HepG2 (cell line): ENCODE measurements at regions not wholly inside any gene's neighbourhood (a gene's known extent, or its start where the extent isn't known, plus 50 kb on each side); places are given as distances from the start of the nearest gene placed in this dataset.

Experiments used
- ATAC-seq: fragments of 200-7000 bp; cut with Tn5 transposase; 3 replicates; pipeline ENCODE4 v1.9.1; 2020; ENCODE audit warnings: mild to moderate bottlenecking, moderate library complexity
- BruUV-seq: library from RNA; stranded (reverse); fragments of 400-500 nt; replicated peaks from 2 replicates; lab custom pipeline; 2021; lab: Mats Ljungman, UMichigan
- CTCF ChIA-PET: fragments of 300-600 bp; formaldehyde crosslinking; extraction: SDS; loops from one replicate; lab custom pipeline; 2021; ENCODE audit warnings: low total read pairs, inconsistent platforms, low intra/inter-chr PET ratio; lab: Yijun Ruan, JAX
- POLR2A ChIA-PET: fragments of 350-600 bp; sonication (Branson Sonifier 250); formaldehyde crosslinking; loops from one replicate; lab custom pipeline; 2020; ENCODE audit warnings: antibody characterized with exemption, inconsistent platforms; lab: Yijun Ruan, JAX
- DNase-seq: peaks from one replicate; pipeline ENCODE4 v3.0.0-alpha.2; 2015; ENCODE audit warnings: low spot score
- FAIRE-seq: peaks from 3 replicates; lab custom pipeline; 2011; peaks lifted over from hg19 to GRCh38; lab: Jason Lieb, UNC
- H2AFZ ChIP-seq: one replicate; pipeline ENCODE4 v1.6.1; 2011; ENCODE audit warnings: low read length, inconsistent platforms
- H3K27ac ChIP-seq: fragments of 300-600 bp; 3 replicates; pipeline ENCODE4 v1.8.0; 2011; ENCODE audit warnings: mixed run types, mild to moderate bottlenecking, mixed read lengths, low read length, inconsistent platforms; ENCODE audit not compliant: insufficient read depth; ENCODE audit errors: extremely low read length
- H3K27me3 ChIP-seq, 2 experiments: fragments of 200-600 bp in 1 of 2; 2 replicates in 1 of 2; 3 replicates in 1 of 2; pipeline versions ENCODE4 v1.6.0 to v1.8.0; 2011; ENCODE audit warnings: low read length in 2 of 2, mild to moderate bottlenecking in 2 of 2, moderate library complexity in 2 of 2, inconsistent platforms in 1 of 2; ENCODE audit not compliant: insufficient read depth in 2 of 2, control insufficient read depth in 1 of 2
- H3K36me3 ChIP-seq, 2 experiments: fragments of 200-600 bp in 1 of 2; replicated peaks in 1 of 2; 2 replicates in 1 of 2; 3 replicates in 1 of 2; pipeline versions ENCODE4 v1.5.1 to v1.8.0; 2011; ENCODE audit warnings: low read length in 2 of 2, inconsistent platforms in 1 of 2; ENCODE audit not compliant: insufficient read depth in 2 of 2, control insufficient read depth in 1 of 2
- H3K4me1 ChIP-seq: 2 replicates; pipeline ENCODE4 v1.5.1; 2012; ENCODE audit warnings: low read length, inconsistent platforms; ENCODE audit not compliant: insufficient read depth
- H3K4me2 ChIP-seq: 2 replicates; pipeline ENCODE4 v1.6.0; 2011; ENCODE audit warnings: low read depth, low read length, inconsistent platforms
- H3K4me3 ChIP-seq, 3 experiments: fragments of 200-600 bp in 1 of 3; sonication (generic), shearing (Covaris generic) in 1 of 3; replicated peaks in 1 of 3; 2 replicates each; pipeline ENCODE4 v1.5.1; 2011 to 2016; ENCODE audit warnings: low read length in 3 of 3, inconsistent platforms in 2 of 3, low read depth in 2 of 3, mild to moderate bottlenecking in 2 of 3, control low read depth in 1 of 3, mixed read lengths in 1 of 3; ENCODE audit not compliant: insufficient read depth in 1 of 3
- H3K79me2 ChIP-seq: one replicate; pipeline ENCODE4 v1.6.1; 2011; ENCODE audit warnings: low read length, inconsistent platforms; ENCODE audit not compliant: insufficient read depth
- H3K9ac ChIP-seq: 2 replicates; pipeline ENCODE4 v1.6.0; 2011; ENCODE audit warnings: mild to moderate bottlenecking, low read depth, low read length, inconsistent platforms; ENCODE audit not compliant: insufficient read depth
- H3K9me3 ChIP-seq: 2 replicates; pipeline ENCODE4 v1.5.1; 2012; ENCODE audit warnings: mild to moderate bottlenecking, low read length
- H4K20me1 ChIP-seq: 2 replicates; pipeline ENCODE4 v1.6.0; 2011; ENCODE audit warnings: inconsistent platforms, mild to moderate bottlenecking, low read length, moderate library complexity; ENCODE audit not compliant: insufficient read depth
- ATRX ChIP-seq: sonication (generic); formaldehyde crosslinking; IDR thresholded peaks from 2 replicates; pipeline ENCODE4 v1.4.0; 2020; ENCODE audit warnings: missing genetic modification reagents, borderline replicate concordance
- CBFB ChIP-seq: sonication (generic); formaldehyde crosslinking; IDR thresholded peaks from 2 replicates; pipeline ENCODE4 v1.4.0; 2020; ENCODE audit warnings: missing genetic modification reagents
- EP300 ChIP-seq, 3 experiments: sonication (generic) in 1 of 3; formaldehyde crosslinking in 1 of 3; IDR thresholded peaks; 2 replicates each; pipeline versions ENCODE4 v1.5.1 to v1.6.1; 2011 to 2020; ENCODE audit warnings: low read depth in 2 of 3, low read length in 2 of 3, borderline replicate concordance in 1 of 3, improper control_type of control experiment in 1 of 3, mild to moderate bottlenecking in 1 of 3, missing genetic modification reagents in 1 of 3, moderate library complexity in 1 of 3
- FOSL1 ChIP-seq: sonication (generic); formaldehyde crosslinking; IDR thresholded peaks from 2 replicates; pipeline ENCODE4 v1.9.0; 2021; ENCODE audit warnings: missing genetic modification reagents, borderline replicate concordance
- GATAD1 ChIP-seq: IDR thresholded peaks from 2 replicates; pipeline ENCODE4 v1.6.1; 2016; ENCODE audit warnings: missing genetic modification reagents, missing compliant biosample characterization
- GPN1 ChIP-seq: sonication (generic); formaldehyde crosslinking; IDR thresholded peaks from 2 replicates; pipeline ENCODE4 v1.5.1; 2020; ENCODE audit warnings: missing genetic modification reagents, borderline replicate concordance
- KLF12 ChIP-seq: sonication (generic); formaldehyde crosslinking; IDR thresholded peaks from 2 replicates; pipeline ENCODE4 v1.4.0; 2020; ENCODE audit warnings: missing genetic modification reagents, borderline replicate concordance
- MBD4 ChIP-seq: IDR thresholded peaks from 2 replicates; pipeline ENCODE4 v1.6.1; 2012; ENCODE audit warnings: low read length, inconsistent platforms, borderline replicate concordance
- MEF2D ChIP-seq: sonication (generic); formaldehyde crosslinking; IDR thresholded peaks from 2 replicates; pipeline ENCODE4 v1.5.1; 2020; ENCODE audit warnings: mild to moderate bottlenecking, missing genetic modification reagents
- NCOA1 ChIP-seq: sonication (generic); formaldehyde crosslinking; IDR thresholded peaks from 2 replicates; pipeline ENCODE4 v1.9.0; 2021; ENCODE audit warnings: missing genetic modification reagents
- NFKBIZ ChIP-seq: IDR thresholded peaks from 2 replicates; pipeline ENCODE4 v1.6.1; 2018; ENCODE audit warnings: missing genetic modification reagents, missing compliant biosample characterization
- ONECUT2 ChIP-seq: sonication (generic); formaldehyde crosslinking; IDR thresholded peaks from 2 replicates; pipeline ENCODE4 v1.4.0; 2020; ENCODE audit warnings: missing genetic modification reagents
- POLR2AphosphoS5 ChIP-seq: IDR thresholded peaks from 2 replicates; pipeline ENCODE4 v1.6.1; 2012; ENCODE audit warnings: low read depth, low read length
- RBM22 ChIP-seq: fragments of 200-400 bp; formaldehyde crosslinking; optimal IDR thresholded peaks from 2 replicates; pipeline ENCODE3; 2017; ENCODE audit warnings: mild to moderate bottlenecking, low read length, moderate library complexity
- TOPORS ChIP-seq: sonication (generic); formaldehyde crosslinking; IDR thresholded peaks from 2 replicates; pipeline ENCODE4 v1.8.0; 2023; ENCODE audit warnings: mild to moderate bottlenecking, missing genetic modification reagents
- ZNF652 ChIP-seq: IDR thresholded peaks from 2 replicates; pipeline ENCODE4 v1.6.1; 2016; ENCODE audit warnings: low read depth, borderline replicate concordance
- ZNF746 ChIP-seq: sonication (generic); formaldehyde crosslinking; IDR thresholded peaks from 2 replicates; pipeline ENCODE4 v1.8.0; 2022; ENCODE audit warnings: mild to moderate bottlenecking, missing genetic modification reagents
- ZNF782 ChIP-seq: sonication (generic); formaldehyde crosslinking; IDR thresholded peaks from 2 replicates; pipeline ENCODE4 v1.4.0; 2020; ENCODE audit warnings: missing genetic modification reagents, mild to moderate bottlenecking, borderline replicate concordance
- WGBS: methylation state at CpG from one replicate; pipeline ENCODE4 v1.1.6; 2017; ENCODE audit warnings: low lambda C conversion rate; 5-methylcytosine and 5-hydroxymethylcytosine counted together
- in situ Hi-C: cut with HindIII; loops from 2 replicates; pipeline ENCODE4 v1.10.0; 2017; ENCODE audit warnings: low pct_unique_long_range_greater_than_20kb; ENCODE audit not compliant: extremely low pct_ligation_motif_present
- intact Hi-C: fragments of 100-400 bp; cut with micrococcal nuclease; formaldehyde crosslinking; loops from one replicate; pipeline ENCODE4 v1.10.0; 2022; ENCODE audit not compliant: unreplicated experiment
- TF ChIP-seq, protein P1 (sequence below): sonication (generic); formaldehyde crosslinking; IDR thresholded peaks from 2 replicates; pipeline ENCODE4 v1.8.0; 2022; ENCODE audit warnings: missing genetic modification reagents, mild to moderate bottlenecking, moderate library complexity, borderline replicate concordance
- TF ChIP-seq, protein P2 (sequence below): sonication (generic); formaldehyde crosslinking; IDR thresholded peaks from 2 replicates; pipeline ENCODE4 v1.5.1; 2020; ENCODE audit warnings: mild to moderate bottlenecking, moderate library complexity, missing genetic modification reagents
- TF ChIP-seq, protein P3 (sequence below): IDR thresholded peaks from 2 replicates; pipeline ENCODE4 v1.6.1; 2016; ENCODE audit warnings: low read depth

DNA sequence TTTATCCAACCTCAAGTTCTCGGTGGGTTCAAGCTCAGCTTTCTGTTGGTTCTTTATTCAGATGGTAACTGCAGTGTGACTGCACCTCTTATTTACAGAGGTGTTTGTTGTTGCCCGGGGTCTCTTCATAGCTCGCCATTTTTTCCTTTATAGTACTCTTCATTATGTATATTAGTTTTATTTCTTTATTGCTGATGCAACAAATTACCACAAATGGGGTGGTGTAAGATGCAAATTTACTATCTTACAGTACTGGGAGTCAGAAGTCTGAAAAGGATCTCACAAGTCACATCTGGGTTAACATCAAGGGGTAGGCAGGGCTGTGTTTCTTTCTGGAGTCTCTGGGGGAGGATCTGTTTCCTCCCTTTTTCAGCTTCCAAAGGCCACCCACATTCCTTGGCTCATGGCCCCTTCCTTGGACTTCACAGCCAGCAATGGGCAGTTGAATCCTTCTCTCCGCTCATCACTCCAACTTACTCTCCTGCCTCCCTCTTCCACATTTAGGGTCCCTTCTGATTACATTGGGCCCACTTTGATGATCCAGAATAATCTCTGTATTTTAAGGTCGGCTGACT, 241.2 kb downstream of the HAPSTR1 start (continued):
- TF ChIP-seq, protein P1, sequence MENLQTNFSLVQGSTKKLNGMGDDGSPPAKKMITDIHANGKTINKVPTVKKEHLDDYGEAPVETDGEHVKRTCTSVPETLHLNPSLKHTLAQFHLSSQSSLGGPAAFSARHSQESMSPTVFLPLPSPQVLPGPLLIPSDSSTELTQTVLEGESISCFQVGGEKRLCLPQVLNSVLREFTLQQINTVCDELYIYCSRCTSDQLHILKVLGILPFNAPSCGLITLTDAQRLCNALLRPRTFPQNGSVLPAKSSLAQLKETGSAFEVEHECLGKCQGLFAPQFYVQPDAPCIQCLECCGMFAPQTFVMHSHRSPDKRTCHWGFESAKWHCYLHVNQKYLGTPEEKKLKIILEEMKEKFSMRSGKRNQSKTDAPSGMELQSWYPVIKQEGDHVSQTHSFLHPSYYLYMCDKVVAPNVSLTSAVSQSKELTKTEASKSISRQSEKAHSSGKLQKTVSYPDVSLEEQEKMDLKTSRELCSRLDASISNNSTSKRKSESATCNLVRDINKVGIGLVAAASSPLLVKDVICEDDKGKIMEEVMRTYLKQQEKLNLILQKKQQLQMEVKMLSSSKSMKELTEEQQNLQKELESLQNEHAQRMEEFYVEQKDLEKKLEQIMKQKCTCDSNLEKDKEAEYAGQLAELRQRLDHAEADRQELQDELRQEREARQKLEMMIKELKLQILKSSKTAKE: no peak
- TF ChIP-seq GPN1: no peak
- no peak for TF ChIP-seq FOSL1 (CRISPR knock-in tag)
- no peak for TF ChIP-seq ATRX

DNA sequence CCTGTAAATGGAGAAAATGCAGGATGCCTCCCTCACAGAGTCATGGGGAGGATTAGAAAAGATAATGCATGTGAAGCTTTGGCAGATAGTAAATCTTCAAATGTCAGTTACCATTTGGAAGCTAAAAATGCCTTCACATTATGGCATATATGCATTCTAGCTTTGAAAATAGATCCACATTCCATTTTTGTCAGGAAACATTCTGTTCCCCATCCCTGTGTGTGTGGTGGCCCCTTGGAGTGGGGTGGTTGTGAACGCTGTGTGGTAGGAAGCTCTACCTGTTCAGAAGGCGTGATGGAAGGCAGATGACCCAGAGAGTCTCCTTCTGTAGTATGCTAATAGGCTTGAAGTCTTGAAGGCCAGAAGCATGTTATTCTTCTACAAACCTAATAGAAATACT, 242.0 kb downstream of the HAPSTR1 start:
- H3K4me1 ChIP-seq: no peaks in the 10 kb centered on the region
- no peak overlapping the region for H3K4me3 ChIP-seq
- ATAC-seq (no peak), DNase-seq (no peak), FAIRE-seq (no peak)
- no peaks in the 10 kb centered on the region for H4K20me1 ChIP-seq
- H3K27me3 ChIP-seq: peaks cover 0 to 24% of the 10 kb centered on the region in 2 experiments; a peak in 3 of 5 replicates
- H3K9me3 ChIP-seq: no peaks in the 10 kb centered on the region
- H3K27ac ChIP-seq: no peak overlapping the region
- no peaks in the 10 kb centered on the region for H3K79me2 ChIP-seq
- no peak overlapping the region for H3K9ac ChIP-seq
- no peaks in the 10 kb centered on the region for H3K36me3 ChIP-seq
- POLR2A ChIA-PET: no interaction called here
- no peak for TF ChIP-seq RBM22
- TF ChIP-seq GATAD1 (CRISPR knock-in tag): no peak
- TF ChIP-seq, protein P2, sequence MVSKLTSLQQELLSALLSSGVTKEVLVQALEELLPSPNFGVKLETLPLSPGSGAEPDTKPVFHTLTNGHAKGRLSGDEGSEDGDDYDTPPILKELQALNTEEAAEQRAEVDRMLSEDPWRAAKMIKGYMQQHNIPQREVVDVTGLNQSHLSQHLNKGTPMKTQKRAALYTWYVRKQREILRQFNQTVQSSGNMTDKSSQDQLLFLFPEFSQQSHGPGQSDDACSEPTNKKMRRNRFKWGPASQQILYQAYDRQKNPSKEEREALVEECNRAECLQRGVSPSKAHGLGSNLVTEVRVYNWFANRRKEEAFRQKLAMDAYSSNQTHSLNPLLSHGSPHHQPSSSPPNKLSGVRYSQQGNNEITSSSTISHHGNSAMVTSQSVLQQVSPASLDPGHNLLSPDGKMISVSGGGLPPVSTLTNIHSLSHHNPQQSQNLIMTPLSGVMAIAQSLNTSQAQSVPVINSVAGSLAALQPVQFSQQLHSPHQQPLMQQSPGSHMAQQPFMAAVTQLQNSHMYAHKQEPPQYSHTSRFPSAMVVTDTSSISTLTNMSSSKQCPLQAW (CRISPR knock-in tag): no peak
- TF ChIP-seq TOPORS (CRISPR knock-in tag): no peak
- TF ChIP-seq, protein P3, sequence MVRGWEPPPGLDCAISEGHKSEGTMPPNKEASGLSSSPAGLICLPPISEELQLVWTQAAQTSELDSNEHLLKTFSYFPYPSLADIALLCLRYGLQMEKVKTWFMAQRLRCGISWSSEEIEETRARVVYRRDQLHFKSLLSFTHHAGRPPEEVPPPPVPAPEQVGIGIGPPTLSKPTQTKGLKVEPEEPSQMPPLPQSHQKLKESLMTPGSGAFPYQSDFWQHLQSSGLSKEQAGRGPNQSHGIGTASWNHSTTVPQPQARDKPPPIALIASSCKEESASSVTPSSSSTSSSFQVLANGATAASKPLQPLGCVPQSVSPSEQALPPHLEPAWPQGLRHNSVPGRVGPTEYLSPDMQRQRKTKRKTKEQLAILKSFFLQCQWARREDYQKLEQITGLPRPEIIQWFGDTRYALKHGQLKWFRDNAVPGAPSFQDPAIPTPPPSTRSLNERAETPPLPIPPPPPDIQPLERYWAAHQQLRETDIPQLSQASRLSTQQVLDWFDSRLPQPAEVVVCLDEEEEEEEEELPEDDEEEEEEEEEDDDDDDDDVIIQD (CRISPR knock-in tag): no peak
- no peak for TF ChIP-seq ONECUT2 (CRISPR knock-in tag)
- no peak for TF ChIP-seq MBD4
- TF ChIP-seq MEF2D: no peak
- TF ChIP-seq ZNF782 (CRISPR knock-in tag): no peak
- TF ChIP-seq NCOA1 (CRISPR knock-in tag): no peak
- no peak for TF ChIP-seq ZNF746
- no peak for TF ChIP-seq KLF12 (CRISPR knock-in tag)
- TF ChIP-seq NFKBIZ (CRISPR knock-in tag): no peak
- no peak for TF ChIP-seq CBFB
- no peak for TF ChIP-seq ZNF652 (CRISPR knock-in tag)
- TF ChIP-seq ATRX: no peak
- no peak for TF ChIP-seq POLR2AphosphoS5
- TF ChIP-seq EP300 (IDR thresholded peaks at IDR 0.05; ENCODE audit: low read depth in 2 of 2, low read length in 2 of 2): no peak
- no peak for TF ChIP-seq EP300 (CRISPR knock-in tag; IDR thresholded peaks at IDR 0.05; ENCODE audit: borderline replicate concordance)
- TF ChIP-seq, all 625 proteins: peak for 0
- H3K4me2 ChIP-seq: no peak overlapping the region
- intact Hi-C loops: no loop called here
- in situ Hi-C loops: no loop called here
- 21% methylated on average over 2 of the region's 2 CpGs for WGBS
- BruUV-seq: no TSS peak
- CTCF ChIA-PET: no interaction called here
- H2AFZ ChIP-seq: no peak overlapping the region
